ENCODE measurements at regions not wholly inside any gene's neighbourhood (a gene's known extent, or its start where the extent isn't known, plus 50 kb on each side); places are given as distances from the start of the nearest gene placed in this dataset.
"Not testable (repeated sequence)": the region's sequence is repeated elsewhere in the genome, so short reads cannot be mapped to it uniquely, and the experiment has no call there.

- no peak for DNase-seq (ENCODE audit: low spot score)
These were observed 50.6 kb upstream of the SLC44A3 start for GRCh38 chr1:94769551-94769950.

DNA sequence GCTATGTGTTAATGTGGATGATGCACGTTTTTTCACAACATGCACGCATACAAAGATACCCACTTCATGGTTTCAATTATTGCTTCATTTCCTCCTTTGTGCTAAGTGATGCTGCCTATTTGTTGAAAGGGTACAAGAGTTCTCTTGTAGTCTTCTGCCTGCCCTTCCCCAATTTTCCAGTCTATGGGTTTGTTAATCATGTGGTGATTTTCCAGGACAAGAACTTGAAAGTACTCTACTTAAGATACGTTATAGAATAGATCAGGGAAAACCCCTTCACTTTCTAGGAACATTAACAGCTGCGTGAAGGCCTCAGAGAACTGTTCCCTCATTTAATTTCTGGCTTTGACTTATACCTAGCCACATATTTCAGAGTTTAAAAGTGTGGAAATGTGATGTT, 52.1 kb upstream of the SLC44A3 start:
- DNase-seq (ENCODE audit: low spot score): no peak

DNA sequence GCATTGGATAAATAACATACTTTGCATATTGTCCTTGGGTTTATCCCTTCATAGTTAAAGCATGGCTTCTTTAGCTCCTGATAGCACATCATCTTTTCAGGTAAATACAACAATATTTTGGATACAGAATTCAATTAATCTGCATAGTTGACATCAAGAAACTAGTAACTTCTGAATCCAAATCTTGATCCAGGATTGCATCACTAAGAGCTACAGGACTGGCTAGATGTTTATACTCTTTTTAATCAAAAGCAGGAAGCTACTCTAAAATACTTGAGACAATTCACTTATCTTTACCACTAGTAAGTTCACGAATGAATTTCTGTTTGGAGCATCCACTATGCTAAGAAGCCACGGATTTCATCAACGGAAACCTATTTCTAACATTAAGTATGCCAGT, 54.2 kb upstream of the SLC44A3 start:
- no peak for DNase-seq (ENCODE audit: low spot score)

- DNase-seq (ENCODE audit: low spot score): no peak
These were observed 61.0 kb upstream of the SLC44A3 start for GRCh38 chr1:94759188-94759587.

DNA sequence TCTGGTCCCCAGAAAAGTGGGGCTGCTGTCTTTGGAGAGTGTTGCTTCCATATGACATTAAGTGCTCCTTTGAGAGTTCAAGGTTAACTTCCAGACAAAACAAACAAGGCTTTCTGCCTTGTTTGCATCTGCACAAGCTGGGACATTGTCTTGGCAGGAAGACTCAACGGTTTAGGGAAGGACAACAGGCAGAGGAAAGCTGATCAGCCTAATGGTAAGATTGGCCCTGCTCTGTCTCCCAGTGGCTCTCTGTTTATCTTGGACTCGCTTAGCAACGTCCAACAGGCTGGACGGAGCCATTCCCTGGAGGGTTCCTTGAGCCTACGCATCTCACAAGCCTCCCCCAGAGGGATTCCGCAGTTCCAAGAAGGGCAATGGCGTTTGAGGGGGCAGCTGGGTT, 62.2 kb upstream of the SLC44A3 start:
- DNase-seq (ENCODE audit: low spot score): no peak

DNA sequence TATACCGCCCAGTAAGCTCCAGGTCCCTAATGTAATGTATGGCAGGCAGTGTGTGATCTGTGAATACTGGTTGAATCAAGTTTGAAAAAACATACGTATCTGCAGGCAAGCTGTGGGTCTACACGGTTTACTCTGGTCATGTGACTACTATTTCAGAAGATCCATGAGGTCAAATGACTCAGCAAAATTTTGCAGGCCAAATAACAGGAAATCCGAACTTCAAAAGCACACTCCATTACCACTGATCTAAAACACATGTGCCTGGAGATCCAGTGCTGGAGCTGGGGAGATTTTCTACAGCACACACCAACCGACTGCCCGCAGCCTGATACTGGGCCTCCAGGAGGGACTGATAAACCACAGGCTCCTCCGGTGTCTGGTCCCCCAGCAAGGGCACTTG, 64.5 kb upstream of the SLC44A3 start:
- DNase-seq (ENCODE audit: low spot score): no peak

- not testable (repeated sequence) for DNase-seq (ENCODE audit: low spot score)
These were observed 65.1 kb upstream of the SLC44A3 start for GRCh38 chr1:94755016-94755415.

DNA sequence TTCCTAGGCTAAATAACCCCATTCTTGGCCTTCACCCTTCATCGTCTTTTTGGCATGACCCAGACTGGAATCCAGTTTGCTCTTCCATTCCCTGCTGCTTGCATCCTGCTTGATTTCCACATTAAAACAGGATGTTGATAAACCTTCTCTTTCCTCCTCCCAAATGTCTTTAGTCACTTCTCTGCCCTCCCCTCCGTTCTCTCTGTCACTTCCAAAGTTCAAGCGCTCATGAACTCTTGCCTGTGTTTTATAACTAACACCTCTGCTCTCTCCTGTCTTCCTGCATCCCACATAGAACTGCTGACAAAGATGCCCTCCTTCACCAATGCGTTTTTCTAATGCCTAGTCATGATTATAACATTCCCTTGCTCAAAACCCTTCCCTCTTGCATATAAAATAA, 65.6 kb upstream of the SLC44A3 start:
- no peak for DNase-seq (ENCODE audit: low spot score)

GRCh38 chr1:94754095-94754494, 66.1 kb upstream of the SLC44A3 start:
- no peak for DNase-seq (ENCODE audit: low spot score)

DNA sequence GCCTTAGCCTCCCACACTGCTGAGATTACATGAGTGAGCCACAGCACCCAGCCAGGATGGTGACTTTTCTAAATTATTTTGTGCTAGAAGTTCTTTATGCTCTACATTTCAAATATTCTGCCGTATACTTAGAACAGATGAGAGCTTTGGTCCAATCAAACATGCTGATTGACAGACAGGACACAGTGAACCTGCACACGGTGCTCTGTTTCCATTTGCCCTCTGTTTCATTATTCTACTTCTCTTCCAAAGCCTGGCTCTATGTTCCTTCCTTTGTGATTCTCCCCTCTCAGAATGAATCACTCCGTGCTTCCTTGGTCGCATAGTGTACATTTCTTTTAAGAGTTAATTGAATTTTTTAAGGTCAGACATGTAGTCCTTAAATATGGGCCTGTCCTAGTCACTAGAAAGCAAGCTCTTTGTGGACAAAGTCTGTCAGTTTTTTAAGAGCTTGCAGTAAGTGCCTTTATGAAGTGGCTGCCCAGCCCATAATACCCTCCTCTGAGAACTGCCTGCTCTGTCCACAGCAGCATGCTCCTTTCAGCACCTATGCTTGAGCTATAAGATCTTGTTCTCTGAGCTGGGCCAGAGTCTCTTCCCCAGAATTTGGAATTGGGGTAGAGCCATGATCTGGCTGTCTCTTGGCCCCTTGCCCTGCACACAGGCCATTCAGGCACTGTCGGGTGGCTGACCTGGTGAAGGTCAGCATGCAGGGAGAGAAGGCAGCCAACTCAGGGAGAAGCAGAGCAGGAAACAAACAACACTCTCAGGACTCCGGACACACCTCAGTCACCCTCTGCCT, 66.8 kb upstream of the SLC44A3 start:
- DNase-seq (ENCODE audit: low spot score): no peak

DNA sequence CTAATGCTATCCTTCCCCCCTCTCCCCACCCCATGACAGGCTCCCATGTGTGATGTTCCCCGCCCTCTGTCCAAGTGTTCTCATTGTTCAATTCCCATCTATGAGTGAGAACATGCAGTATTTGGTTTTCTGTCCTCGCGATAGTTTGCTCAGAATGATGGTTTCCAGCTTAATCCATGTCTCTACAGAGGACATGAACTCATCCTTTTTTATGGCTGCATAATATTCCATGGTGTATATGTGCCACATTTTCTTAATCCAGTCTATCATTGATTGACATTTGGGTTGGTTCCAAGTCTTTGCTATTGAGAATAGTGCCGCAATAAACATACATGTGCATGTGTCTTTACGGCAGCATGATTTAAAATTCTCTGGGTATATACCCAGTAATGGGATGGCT, 68.7 kb upstream of the SLC44A3 start:
- not testable (repeated sequence) for DNase-seq (ENCODE audit: low spot score)

- no peak for DNase-seq (ENCODE audit: low spot score)
These were observed 73.3 kb upstream of the SLC44A3 start for GRCh38 chr1:94746635-94747525.

GRCh38 chr1:94745742-94746141, 74.4 kb upstream of the SLC44A3 start:
- DNase-seq (ENCODE audit: low spot score): no peak

GRCh38 chr1:94743862-94744261, 76.3 kb upstream of the SLC44A3 start:
- no peak for DNase-seq (ENCODE audit: low spot score)

GRCh38 chr1:94741996-94742395, 78.2 kb upstream of the SLC44A3 start:
- DNase-seq (ENCODE audit: low spot score): no peak

DNA sequence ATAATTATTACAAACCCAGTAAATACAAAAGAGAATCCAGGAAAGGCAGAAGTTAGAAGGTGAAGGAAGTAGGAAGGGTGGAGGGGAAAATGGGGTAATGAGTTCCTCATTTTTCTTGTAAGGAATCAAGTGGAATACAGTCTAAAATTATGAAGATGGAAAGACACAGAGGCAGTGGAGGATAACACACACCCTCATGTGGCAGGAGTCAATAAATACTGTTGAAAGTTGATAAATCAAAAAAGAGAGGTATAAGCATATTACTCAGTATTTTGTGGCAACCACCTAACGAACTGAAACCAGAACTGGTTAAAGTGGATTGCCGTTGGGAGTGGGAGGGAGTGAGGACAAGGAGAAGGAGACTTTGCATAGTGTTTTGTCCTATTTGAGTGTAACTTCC, 78.6 kb upstream of the SLC44A3 start:
- no peak for DNase-seq (ENCODE audit: low spot score)

- no peak for DNase-seq (ENCODE audit: low spot score)
These were observed 80.6 kb upstream of the SLC44A3 start for GRCh38 chr1:94739521-94740061.

DNA sequence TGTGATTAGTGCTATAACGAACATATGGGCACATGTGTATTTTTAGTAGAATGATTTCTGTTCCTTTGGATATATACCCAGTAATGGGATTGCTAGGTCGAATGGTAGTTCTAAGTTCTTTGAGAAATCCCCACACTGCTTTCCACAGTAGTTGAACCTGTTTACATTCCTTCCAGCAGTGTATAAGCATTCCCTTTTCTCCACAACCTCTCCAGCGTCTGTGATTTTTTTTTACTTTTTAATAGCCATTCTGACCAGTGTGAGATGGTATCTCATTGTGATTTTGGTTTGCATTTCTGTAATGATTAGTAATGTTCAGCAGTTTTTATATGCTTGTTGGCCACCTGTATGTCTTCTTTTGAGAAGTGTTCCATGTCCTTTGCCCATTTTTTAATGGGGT, 81.8 kb upstream of the SLC44A3 start:
- no peak for DNase-seq (ENCODE audit: low spot score)

DNA sequence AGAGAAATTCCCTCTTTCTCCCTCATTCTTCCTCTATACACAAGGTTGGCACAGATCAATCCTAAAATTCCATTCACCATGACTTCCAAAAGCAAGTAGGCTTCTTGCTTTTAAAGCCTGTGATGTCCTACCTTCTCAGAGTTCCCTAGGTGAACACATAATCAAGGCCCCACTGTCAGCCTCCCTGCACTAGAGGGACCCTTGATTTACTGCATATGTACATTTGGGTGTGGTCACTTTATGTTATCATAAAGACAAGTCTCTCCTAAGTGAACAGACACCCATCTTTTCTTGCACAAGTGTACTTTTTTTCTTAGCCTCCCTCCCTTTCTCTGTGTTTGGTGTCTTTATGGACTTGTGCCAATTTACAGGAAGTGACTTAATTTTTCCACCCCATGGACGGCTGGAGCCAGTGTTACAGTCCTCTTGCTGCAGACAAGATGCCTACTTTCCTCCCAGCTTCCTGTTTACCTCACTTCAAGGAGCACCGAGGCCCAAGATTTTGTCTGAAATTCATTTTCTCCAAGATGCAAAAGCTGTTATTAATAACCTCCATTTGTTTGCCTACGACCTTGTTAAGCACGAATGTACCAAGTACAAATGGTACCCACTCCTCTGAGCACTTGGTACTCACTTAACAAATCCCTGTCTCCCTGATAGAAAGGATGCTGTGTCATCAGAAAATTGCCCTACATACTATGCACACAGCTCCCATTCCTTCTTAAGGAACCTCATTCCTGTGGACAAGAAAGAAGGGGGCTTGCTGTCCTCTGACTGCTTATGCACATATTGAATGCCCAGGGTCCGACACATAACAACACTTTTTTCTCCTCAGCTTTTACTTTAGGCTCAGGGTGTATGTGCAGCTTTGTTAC, 82.8 kb upstream of the SLC44A3 start:
- no peak for DNase-seq (ENCODE audit: low spot score)

DNA sequence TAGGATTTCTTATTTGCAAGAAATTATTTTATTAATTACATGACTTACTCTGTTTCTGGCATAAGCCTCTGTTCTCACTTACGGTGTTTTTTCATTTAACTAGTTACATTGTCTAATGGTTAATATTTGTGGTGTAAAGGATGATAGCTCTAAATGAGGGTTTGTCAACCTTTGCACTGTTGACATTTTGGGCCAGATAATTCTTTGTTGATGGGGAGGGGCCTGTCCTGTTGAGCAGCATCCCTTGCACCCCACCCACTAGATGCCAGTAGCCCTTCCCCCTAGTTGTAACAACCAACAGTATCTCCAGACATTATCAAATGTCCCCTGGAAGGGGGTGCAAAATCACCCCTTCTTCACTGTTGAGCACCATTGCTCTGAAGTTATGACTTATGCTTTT, 83.6 kb upstream of the SLC44A3 start:
- DNase-seq (ENCODE audit: low spot score): no peak

GRCh38 chr1:94736073-94736472, 84.1 kb upstream of the SLC44A3 start:
- no peak for DNase-seq (ENCODE audit: low spot score)
